GM12878 (cell line): ENCODE measurements at regions not wholly inside any gene's neighbourhood (a gene's known extent, or its start where the extent isn't known, plus 50 kb on each side); places are given as distances from the start of the nearest gene placed in this dataset.

ENCODE experiments used
- ATAC-seq: fragments of 200-7000 bp; cut with Tn5 transposase; 3 replicates; pipeline ENCODE4 v1.9.1; 2020; ENCODE audit warnings: mild to moderate bottlenecking, moderate library complexity
- BruUV-seq: library from RNA; stranded (reverse); fragments of 400-500 nt; replicated peaks from 2 replicates; lab custom pipeline; 2021; lab: Mats Ljungman, UMichigan
- CTCF ChIA-PET: fragments of 300-600 bp; sonication (Branson Sonifier 250); formaldehyde crosslinking; extraction: SDS; loops from one replicate; lab custom pipeline; 2021; ENCODE audit warnings: inconsistent platforms; lab: Yijun Ruan, JAX
- POLR2A ChIA-PET: fragments of 350-600 bp; formaldehyde crosslinking; extraction: SDS; loops from one replicate; lab custom pipeline; 2021; ENCODE audit warnings: inconsistent platforms; lab: Charles Lee
- RAD21 ChIA-PET: fragments of 300-600 bp; sonication (Branson Sonifier 250); formaldehyde crosslinking; loops from one replicate; lab custom pipeline; 2023; ENCODE audit warnings: antibody characterized with exemption; ENCODE audit not compliant: unreplicated experiment; lab: Charles Lee
- SMC1A ChIA-PET: fragments of 300-600 bp; sonication (Branson Sonifier 250); formaldehyde crosslinking; loops from one replicate; lab custom pipeline; 2023; ENCODE audit not compliant: unreplicated experiment, uncharacterized antibody; lab: Charles Lee
- DNase-seq: peaks from one replicate; pipeline ENCODE4 v3.0.0-alpha.2; 2011; ENCODE audit warnings: low read depth, low spot score
- FAIRE-seq: peaks from 3 replicates; lab custom pipeline; 2011; peaks lifted over from hg19 to GRCh38; lab: Jason Lieb, UNC
- H2AFZ ChIP-seq: 2 replicates; pipeline ENCODE4 v1.6.0; 2011; ENCODE audit warnings: low read depth, low read length, control low read depth; ENCODE audit not compliant: control insufficient read depth
- H3K27ac ChIP-seq: 2 replicates; pipeline ENCODE4 v1.5.1; 2011; ENCODE audit warnings: control low read depth; ENCODE audit not compliant: control insufficient read depth, insufficient read depth
- H3K27me3 ChIP-seq, 2 experiments: replicated peaks in 1 of 2; 2 replicates each; pipeline versions ENCODE4 v1.6.0 to v1.6.1; 2011; ENCODE audit warnings: low read length in 1 of 2; ENCODE audit not compliant: control insufficient read depth in 2 of 2, insufficient read depth in 2 of 2
- H3K36me3 ChIP-seq, 2 experiments: 2 replicates each; pipeline ENCODE4 v1.5.1; 2011; ENCODE audit warnings: low read length in 1 of 2; ENCODE audit not compliant: control insufficient read depth in 2 of 2, insufficient read depth in 2 of 2
- H3K4me1 ChIP-seq: 2 replicates; pipeline ENCODE4 v1.6.1; 2011; ENCODE audit warnings: mild to moderate bottlenecking, low read length, moderate library complexity, mixed read lengths; ENCODE audit not compliant: control insufficient read depth, insufficient read depth
- H3K4me2 ChIP-seq: 2 replicates; pipeline ENCODE4 v1.6.0; 2011; ENCODE audit warnings: control low read depth; ENCODE audit not compliant: control insufficient read depth, insufficient read depth
- H3K4me3 ChIP-seq: fragments of 200-600 bp; sonication (generic); 2 replicates; pipeline ENCODE4 v1.5.1; 2016
- H3K79me2 ChIP-seq: 2 replicates; pipeline ENCODE4 v1.6.0; 2011; ENCODE audit warnings: low read length; ENCODE audit not compliant: control insufficient read depth, insufficient read depth
- H3K9ac ChIP-seq: 2 replicates; pipeline ENCODE4 v1.8.0; 2011; ENCODE audit warnings: low read length, control low read depth, mixed read lengths; ENCODE audit not compliant: control insufficient read depth, insufficient read depth
- H3K9me3 ChIP-seq: replicated peaks from 3 replicates; pipeline ENCODE4 v1.5.1; 2011; ENCODE audit warnings: mild to moderate bottlenecking, low read length; ENCODE audit not compliant: control insufficient read depth, insufficient read depth
- H4K20me1 ChIP-seq: 2 replicates; pipeline ENCODE4 v1.6.0; 2011; ENCODE audit not compliant: control insufficient read depth, insufficient read depth
- ATF2 ChIP-seq: IDR thresholded peaks from 2 replicates; pipeline ENCODE4 v1.6.1; 2012; ENCODE audit warnings: low read length, inconsistent platforms
- CTCF ChIP-seq, 3 experiments: IDR thresholded peaks in 2 of 3; conservative IDR thresholded peaks in 1 of 3; 2 replicates each; pipeline ENCODE4 v1.5.1; 2011; ENCODE audit warnings: low read depth in 3 of 3, low read length in 3 of 3, mild to moderate bottlenecking in 3 of 3, control low read depth in 2 of 3, moderate library complexity in 2 of 3, inconsistent platforms in 1 of 3, mixed read lengths in 1 of 3; ENCODE audit not compliant: control insufficient read depth in 2 of 3, insufficient read depth in 1 of 3; ENCODE audit errors: extremely low read depth in 1 of 3
- HDGF ChIP-seq: fragments of 450-650 bp; IDR thresholded peaks from 2 replicates; pipeline ENCODE4 v1.6.1; 2016; ENCODE audit warnings: antibody characterized with exemption
- MYC ChIP-seq: IDR thresholded peaks from 2 replicates; pipeline ENCODE4 v1.6.1; 2011; ENCODE audit warnings: mild to moderate bottlenecking, low read length, moderate library complexity, inconsistent platforms; ENCODE audit not compliant: insufficient read depth, insufficient replicate concordance, insufficient read length, severe bottlenecking
- NR2C1 ChIP-seq: fragments of 450-650 bp; IDR thresholded peaks from 2 replicates; pipeline ENCODE4 v1.6.1; 2017; ENCODE audit warnings: antibody characterized with exemption, mild to moderate bottlenecking, moderate library complexity
- NR2C2 ChIP-seq: IDR thresholded peaks from 2 replicates; pipeline ENCODE4 v1.6.1; 2011; ENCODE audit warnings: borderline replicate concordance, low read depth; ENCODE audit not compliant: control insufficient read depth, insufficient read length
- NR2F1 ChIP-seq: fragments of 450-650 bp; conservative IDR thresholded peaks from 2 replicates; pipeline ENCODE4 v1.6.1; 2017; ENCODE audit warnings: mild to moderate bottlenecking
- POLR2A ChIP-seq: IDR thresholded peaks from 2 replicates; pipeline ENCODE4 v1.6.1; 2011; ENCODE audit warnings: low read depth, mild to moderate bottlenecking, low read length
- STAT1 ChIP-seq: fragments of 450-650 bp; conservative IDR thresholded peaks from 2 replicates; pipeline ENCODE4 v1.6.1; 2014; ENCODE audit warnings: antibody characterized with exemption, mild to moderate bottlenecking
- ZNF274 ChIP-seq: IDR thresholded peaks from one replicate; pipeline ENCODE4 v1.8.0; 2011; ENCODE audit not compliant: insufficient read length, insufficient read depth
- whole genome bisulfite sequencing: methylation state at CpG from one replicate; pipeline ENCODE4 v1.1.6; 2016; ENCODE audit warnings: low lambda C conversion rate; ENCODE audit not compliant: insufficient replicate concordance, insufficient coverage; ENCODE audit errors: missing lambda C conversion rate; 5-methylcytosine and 5-hydroxymethylcytosine counted together
- in situ Hi-C: fragments of 300-500 bp; cut with MboI; formaldehyde crosslinking; loops from 9 replicates; pipeline ENCODE4 v1.14.3; 2018; ENCODE audit warnings: mixed read lengths
- intact Hi-C: fragments of 100-400 bp; cut with micrococcal nuclease; formaldehyde crosslinking; loops from one replicate; pipeline ENCODE4 v1.14.2; 2022; ENCODE audit not compliant: unreplicated experiment

- TF ChIP-seq ZNF274 (no peak), POLR2A (no peak), MYC (no peak)
- no peak for DNase-seq
- no peak for FAIRE-seq
- no peak for ATAC-seq
- Histone ChIP-seq H4K20me1 (no peaks in the 10 kb centered on the region), H3K9ac (no peak overlapping the region), H3K9me3 (no peaks in the 10 kb centered on the region), H3K4me3 (no peak overlapping the region), H3K79me2 (no peaks in the 10 kb centered on the region), H3K4me1 (no peaks in the 10 kb centered on the region), H3K36me3 (no peaks in the 10 kb centered on the region), H3K27ac (no peak overlapping the region), H2AFZ (no peak overlapping the region), H3K4me2 (no peak overlapping the region), H3K27me3 (no peaks in the 10 kb centered on the region)
- SMC1A ChIA-PET = no interaction called here
- in situ Hi-C loops = no loop called here
- intact Hi-C loops = no loop called here
- CTCF ChIA-PET = no interaction called here
- POLR2A ChIA-PET = no interaction called here
- 96% methylated on average over 1 of the region's 1 CpG for WGBS
- no TSS peak for BruUV-seq
- RAD21 ChIA-PET = no interaction called here
Observed at GRCh38 chr18:25931126-25931525, 159.3 kb downstream of the SS18 start.

- ChIA-PET CTCF (no interaction called here), RAD21 (no interaction called here), SMC1A (no interaction called here), POLR2A (no interaction called here)
- no peak for FAIRE-seq
- ATAC-seq = no peak
- BruUV-seq = no TSS peak
- no peaks in the 10 kb centered on the region for H3K36me3 ChIP-seq
- H3K4me2 ChIP-seq = no peak overlapping the region
- DNase-seq = no peak
- H3K9ac ChIP-seq = no peak overlapping the region
- H3K79me2 ChIP-seq = no peaks in the 10 kb centered on the region
- H2AFZ ChIP-seq = no peak overlapping the region
- WGBS = 40% methylated on average over 2 of the region's 2 CpGs
- no peaks in the 10 kb centered on the region for H3K9me3 ChIP-seq
- no peaks in the 10 kb centered on the region for H3K4me1 ChIP-seq
- no peak for TF ChIP-seq CTCF (IDR thresholded peaks at IDR 0.05 in 2 of 3, conservative IDR thresholded peaks at IDR 0.05 in 1 of 3; ENCODE audit: control insufficient read depth in 2 of 3, extremely low read depth in 1 of 3, insufficient read depth in 1 of 3, low read depth in 3 of 3, low read length in 3 of 3)
- TF ChIP-seq NR2C1 = no peak
- no peak for TF ChIP-seq STAT1
- TF ChIP-seq NR2C2 = no peak
- no peak for TF ChIP-seq NR2F1
- TF ChIP-seq ATF2 = no peak
- TF ChIP-seq HDGF = no peak
- no peaks in the 10 kb centered on the region for H4K20me1 ChIP-seq
- H3K27me3 ChIP-seq = no peaks in the 10 kb centered on the region
- H3K4me3 ChIP-seq = no peak overlapping the region
- no peak overlapping the region for H3K27ac ChIP-seq
- intact Hi-C loops (no loop called here), in situ Hi-C loops (loop anchor here (10.0 kb wide), 1 partner anchor 225 kb away; no protein-coding TSS in a partner anchor)
Observed at GRCh38 chr18:25929787-25930186, 160.6 kb downstream of the SS18 start.
